Activated CD4-positive, CD25-positive, alpha-beta regulatory T cell (primary cell): ENCODE measurements at regions not wholly inside any gene's neighbourhood (a gene's known extent, or its start where the extent isn't known, plus 50 kb on each side); places are given as distances from the start of the nearest gene placed in this dataset.

Experiments
- DNase-seq, 4 experiments: peaks; one replicate each; lab custom pipeline; 2025; lab: John Stamatoyannopoulos, UW

- DNase-seq: no peak
Observed at GRCh38 chr12:65517656-65518210, 239.2 kb downstream of the MSRB3 start.

DNA sequence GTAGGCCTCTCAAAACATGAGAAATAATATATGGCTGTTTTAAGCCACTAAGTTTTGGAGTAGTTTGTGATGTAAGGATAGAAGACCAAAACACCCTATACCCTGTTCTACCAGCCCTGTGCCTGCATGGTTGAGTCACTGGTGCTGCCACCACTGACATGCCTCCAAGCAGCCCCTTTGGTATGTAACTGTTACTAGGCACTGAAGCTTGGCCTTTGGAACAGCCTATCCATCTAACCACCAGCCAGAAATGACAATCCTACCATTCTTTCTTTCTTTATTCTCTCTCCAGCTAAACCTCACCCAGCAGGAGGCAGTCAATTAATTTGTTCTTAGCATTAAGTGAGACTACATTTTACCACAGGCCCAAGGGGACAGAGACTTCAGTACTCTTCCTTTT, 240.3 kb downstream of the MSRB3 start:
- no peak for DNase-seq

DNA sequence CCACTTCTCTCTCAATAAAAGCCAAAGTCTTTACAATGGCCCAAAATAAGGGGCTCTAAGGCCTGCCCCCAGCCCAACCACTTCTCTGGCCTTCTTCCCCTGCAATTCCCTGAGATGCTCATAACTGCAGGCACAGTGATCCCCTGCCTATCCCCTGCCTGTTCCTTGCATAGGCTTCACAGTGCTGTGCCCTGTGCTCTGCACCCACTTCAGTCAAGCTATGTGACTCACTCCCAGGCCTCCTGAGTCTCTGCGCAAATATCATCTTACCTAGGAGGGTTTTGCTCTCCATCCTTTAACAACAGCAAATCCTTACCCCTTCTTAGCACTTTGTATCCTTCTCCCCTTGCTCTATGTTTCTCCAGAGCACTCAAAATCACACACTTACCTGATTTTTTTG, 242.2 kb downstream of the MSRB3 start:
- DNase-seq: no peak

DNA sequence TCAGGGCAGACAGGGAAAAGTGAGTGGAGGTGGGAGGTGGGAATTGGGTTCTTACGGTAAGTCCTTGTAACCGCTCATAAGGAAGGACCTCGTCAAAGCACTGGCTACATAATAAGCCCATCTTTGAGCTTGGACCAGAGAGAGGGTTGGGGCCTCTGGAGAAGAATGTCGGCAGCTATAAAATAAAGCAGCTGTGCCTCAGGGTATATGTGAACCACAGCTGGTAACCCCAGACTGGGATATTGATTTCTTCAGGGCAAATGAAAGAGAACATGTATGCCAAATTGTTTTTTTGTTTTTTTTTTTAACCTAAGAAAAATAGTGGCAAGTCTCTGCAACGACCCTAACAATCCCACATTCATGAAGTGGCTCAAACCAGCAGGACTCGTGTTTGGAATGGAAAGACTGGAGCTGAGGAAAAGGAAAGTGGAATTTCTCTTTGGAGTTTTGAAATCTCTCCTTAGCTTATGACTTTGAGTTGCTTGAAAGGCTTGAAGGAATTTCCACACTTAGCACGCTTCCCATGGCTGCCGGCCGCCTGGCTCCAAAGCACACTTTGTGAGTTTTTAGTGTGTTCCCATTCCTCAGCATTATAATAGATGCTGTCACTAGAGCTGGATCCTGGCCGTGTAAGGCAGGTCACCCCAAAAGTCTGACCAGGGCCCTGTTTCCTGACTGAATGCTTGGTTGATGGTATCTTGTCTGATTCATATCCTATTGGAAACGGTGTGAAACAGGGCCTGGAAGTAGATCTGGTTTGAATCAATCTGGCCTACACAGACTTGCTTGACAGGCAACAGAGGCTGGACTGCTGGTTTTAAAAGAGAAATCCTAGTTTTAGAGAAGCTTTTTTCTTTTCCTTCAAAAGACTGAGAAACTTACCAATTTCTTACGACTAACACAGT, 244.7 kb downstream of the MSRB3 start:
- no peak for DNase-seq

DNA sequence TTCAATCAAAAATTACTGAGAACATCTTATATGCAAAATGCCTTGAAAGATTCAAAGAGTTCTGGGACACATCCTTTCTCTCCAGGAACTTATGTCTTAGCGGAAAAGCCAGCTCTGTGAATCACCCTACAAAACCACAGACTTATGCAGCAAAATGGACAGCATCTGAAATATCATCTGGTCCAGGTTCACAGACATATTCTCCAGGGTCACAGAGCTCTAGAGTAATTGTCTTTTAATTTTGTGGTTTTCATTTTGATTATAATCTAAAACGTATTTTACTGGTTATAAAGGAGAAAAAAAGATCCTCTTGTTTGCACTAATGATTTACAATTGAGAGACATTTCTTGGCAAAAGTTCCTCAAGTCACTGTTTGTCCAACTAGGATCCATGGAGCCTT, 246.2 kb downstream of the MSRB3 start:
- no peak for DNase-seq

- no peak for DNase-seq
Observed at GRCh38 chr12:65525491-65526141, 247.1 kb downstream of the MSRB3 start.

- DNase-seq: no peak
Observed at GRCh38 chr12:65526311-65526710, 247.8 kb downstream of the MSRB3 start.

GRCh38 chr12:65528127-65528526, 249.6 kb downstream of the MSRB3 start:
- no peak for DNase-seq

GRCh38 chr12:65529106-65529505, 250.6 kb downstream of the MSRB3 start:
- DNase-seq: no peak

- DNase-seq: no peak
Observed at GRCh38 chr12:65529771-65530435, 251.4 kb downstream of the MSRB3 start.

DNA sequence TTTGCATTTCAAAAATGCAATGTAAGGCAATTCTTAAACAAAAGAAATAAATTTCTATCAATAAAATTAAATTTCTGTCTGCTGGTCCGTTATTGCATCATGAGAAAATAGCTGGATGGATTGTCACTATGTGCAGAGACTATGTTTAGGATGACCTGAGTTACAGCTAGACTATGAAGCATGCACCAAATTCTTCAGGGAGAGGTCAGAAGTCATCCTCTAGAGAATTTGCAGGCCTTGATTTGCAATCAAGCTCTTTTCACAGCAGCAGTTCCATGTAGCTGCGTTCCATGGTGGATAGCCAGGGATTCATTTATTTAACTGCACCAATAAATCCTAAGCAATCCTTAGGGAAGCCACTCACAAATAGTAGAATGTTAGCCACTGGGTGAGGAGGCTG, 253.7 kb downstream of the MSRB3 start:
- DNase-seq: no peak

GRCh38 chr12:65532764-65533163, 254.3 kb downstream of the MSRB3 start:
- DNase-seq: no peak

- DNase-seq: no peak
Observed at GRCh38 chr12:65533177-65533883, 254.8 kb downstream of the MSRB3 start.

DNA sequence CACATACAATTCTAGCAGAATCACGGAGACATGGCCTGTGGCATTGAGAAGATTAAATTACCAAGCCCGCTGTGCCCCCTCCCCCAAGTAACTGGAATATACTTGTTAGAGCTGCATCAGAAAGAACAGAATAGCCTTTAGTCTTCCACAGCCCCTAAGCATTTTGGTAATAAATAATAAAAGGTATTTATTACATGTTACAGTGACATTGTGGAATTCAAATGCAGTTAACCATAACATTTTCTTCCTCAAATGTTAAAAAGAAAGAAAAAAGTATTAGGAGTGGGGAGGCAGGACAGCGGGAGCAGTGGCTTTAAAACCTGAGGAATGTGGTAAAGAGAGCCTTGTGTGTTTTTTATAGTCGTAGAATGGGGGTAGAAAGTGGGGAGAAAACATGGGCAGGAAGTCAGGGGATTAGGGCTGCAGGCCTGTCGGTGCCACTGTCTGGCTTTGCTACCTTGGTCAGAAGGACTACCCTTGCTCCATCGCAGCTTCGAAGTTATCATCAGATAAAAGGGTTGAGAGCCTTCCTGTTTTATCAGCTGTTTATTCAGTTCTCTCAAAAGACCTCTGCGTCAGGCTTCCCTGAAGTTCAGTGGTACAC, 255.9 kb downstream of the MSRB3 start:
- no peak for DNase-seq

GRCh38 chr12:65535946-65536345, 257.5 kb downstream of the MSRB3 start:
- DNase-seq: no peak

- no peak for DNase-seq
Observed at GRCh38 chr12:65536351-65536750, 257.9 kb downstream of the MSRB3 start.

GRCh38 chr12:65536876-65537681, 258.6 kb downstream of the MSRB3 start:
- DNase-seq: no peak

DNA sequence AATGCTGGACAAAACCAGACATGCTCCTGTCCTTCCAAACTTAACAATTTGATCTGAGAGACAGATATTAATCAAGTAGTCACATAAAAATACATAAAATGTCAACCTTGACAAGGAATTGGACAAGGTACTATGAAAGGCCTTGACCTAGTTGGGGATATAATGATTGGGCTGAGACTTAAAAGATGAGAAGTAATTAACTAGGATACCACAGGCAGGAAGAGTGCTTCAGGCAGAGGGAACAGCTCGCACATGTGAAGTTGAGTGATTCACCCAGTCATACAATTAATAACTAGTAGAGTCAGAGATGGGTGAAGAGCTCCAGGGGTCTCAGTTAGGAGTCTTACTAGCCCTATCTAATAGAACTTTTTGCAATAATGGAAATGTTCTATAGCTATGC, 259.5 kb downstream of the MSRB3 start:
- DNase-seq: no peak

DNA sequence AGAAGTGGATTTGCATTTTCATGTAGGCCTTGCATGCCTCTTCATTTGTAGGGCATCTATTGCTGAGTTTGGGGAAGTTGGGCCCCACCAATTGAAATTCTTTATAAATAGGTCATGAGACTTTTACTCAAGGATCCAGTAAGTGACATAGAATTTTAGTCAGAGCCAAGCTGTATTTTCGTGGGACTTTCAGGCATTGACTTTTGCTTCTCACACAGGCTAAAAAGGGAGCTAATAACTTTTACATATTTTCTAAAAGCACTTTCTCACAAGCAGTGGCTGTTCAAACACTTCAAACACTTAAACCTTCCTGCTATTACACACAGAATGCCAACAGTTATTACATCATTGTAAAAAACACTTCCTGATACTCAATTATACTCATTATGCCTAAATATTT, 260.5 kb downstream of the MSRB3 start:
- DNase-seq: no peak

DNA sequence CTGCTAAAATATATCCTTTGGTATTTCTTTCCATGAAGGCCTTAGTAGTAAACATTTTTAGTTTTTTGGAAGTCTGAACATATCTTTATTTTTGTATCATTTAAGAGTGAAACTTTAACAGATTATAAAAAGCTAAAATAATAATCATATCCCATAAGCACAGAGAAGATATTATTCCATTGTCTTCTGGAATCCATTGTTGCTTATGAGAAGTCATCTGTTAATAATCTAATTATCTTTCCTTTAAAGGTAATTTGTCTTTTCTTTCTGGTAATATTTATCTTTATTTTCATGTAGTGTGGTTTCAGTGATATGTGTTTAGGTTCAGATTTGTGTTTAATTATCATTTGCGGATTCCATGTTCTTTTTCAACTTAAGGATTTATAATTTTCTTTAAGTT, 261.7 kb downstream of the MSRB3 start:
- DNase-seq: no peak

DNA sequence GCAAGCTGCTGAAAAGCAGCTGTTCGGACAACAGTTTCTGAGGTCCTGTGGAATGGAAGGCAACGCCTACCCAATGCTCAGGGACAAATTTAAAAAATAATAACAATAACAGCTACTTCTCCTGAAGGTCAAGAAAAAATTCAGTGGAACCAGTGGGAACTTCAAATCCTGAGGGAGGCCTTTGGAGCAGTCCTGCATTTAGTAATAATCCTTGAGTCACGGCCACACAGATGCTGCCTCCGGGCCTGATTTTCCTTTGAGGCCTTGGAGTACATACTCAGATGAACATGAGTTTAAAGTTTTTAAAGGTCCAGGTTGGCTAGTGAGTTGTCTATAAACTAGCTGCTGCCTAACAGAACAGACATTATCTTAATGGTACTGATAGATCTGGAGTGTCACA, 268.0 kb downstream of the MSRB3 start:
- no peak for DNase-seq
